RWPE2 (cell line): ENCODE measurements at regions not wholly inside any gene's neighbourhood (a gene's known extent, or its start where the extent isn't known, plus 50 kb on each side); places are given as distances from the start of the nearest gene placed in this dataset.

Experiments
- ATAC-seq: fragments of 200-7000 bp; cut with Tn5 transposase; 3 replicates; pipeline ENCODE4 v1.9.1; 2021; ENCODE audit warnings: low read depth
- DNase-seq: peaks from one replicate; pipeline ENCODE4 v3.0.0-alpha.2; 2020; ENCODE audit warnings: low spot score
- H3K27ac ChIP-seq: fragments of 450-650 bp; 2 replicates; pipeline ENCODE4 v1.5.1; 2017; ENCODE audit warnings: mild to moderate bottlenecking; ENCODE audit not compliant: poor library complexity, severe bottlenecking
- H3K27me3 ChIP-seq: fragments of 250-450 bp; sonication (Bioruptor Pico); 2 replicates; pipeline ENCODE4 v1.5.1; 2021; ENCODE audit warnings: mild to moderate bottlenecking, moderate library complexity; ENCODE audit not compliant: insufficient read depth, poor library complexity, severe bottlenecking
- H3K36me3 ChIP-seq: fragments of 250-450 bp; sonication (Bioruptor Pico); 2 replicates; pipeline ENCODE4 v1.5.1; 2020; ENCODE audit warnings: low read depth, mild to moderate bottlenecking, moderate library complexity
- H3K4me1 ChIP-seq: fragments of 250-450 bp; sonication (Bioruptor Pico); 2 replicates; pipeline ENCODE4 v1.5.1; 2021; ENCODE audit warnings: mild to moderate bottlenecking, moderate library complexity; ENCODE audit not compliant: insufficient read depth, poor library complexity, severe bottlenecking
- H3K4me3 ChIP-seq: fragments of 250-450 bp; sonication (Bioruptor Pico); 2 replicates; pipeline ENCODE4 v1.5.1; 2021; ENCODE audit warnings: mild to moderate bottlenecking, moderate library complexity; ENCODE audit not compliant: severe bottlenecking
- H3K9me3 ChIP-seq: fragments of 250-450 bp; sonication (Bioruptor Pico); 2 replicates; pipeline ENCODE4 v1.5.1; 2021; ENCODE audit warnings: mild to moderate bottlenecking, moderate library complexity; ENCODE audit not compliant: severe bottlenecking
- TF ChIP-seq, protein P1 (sequence below): fragments of 450-650 bp; IDR thresholded peaks from one replicate; pipeline ENCODE4 v1.5.1; 2017; ENCODE audit warnings: mild to moderate bottlenecking, moderate library complexity; ENCODE audit not compliant: poor library complexity, severe bottlenecking

DNA sequence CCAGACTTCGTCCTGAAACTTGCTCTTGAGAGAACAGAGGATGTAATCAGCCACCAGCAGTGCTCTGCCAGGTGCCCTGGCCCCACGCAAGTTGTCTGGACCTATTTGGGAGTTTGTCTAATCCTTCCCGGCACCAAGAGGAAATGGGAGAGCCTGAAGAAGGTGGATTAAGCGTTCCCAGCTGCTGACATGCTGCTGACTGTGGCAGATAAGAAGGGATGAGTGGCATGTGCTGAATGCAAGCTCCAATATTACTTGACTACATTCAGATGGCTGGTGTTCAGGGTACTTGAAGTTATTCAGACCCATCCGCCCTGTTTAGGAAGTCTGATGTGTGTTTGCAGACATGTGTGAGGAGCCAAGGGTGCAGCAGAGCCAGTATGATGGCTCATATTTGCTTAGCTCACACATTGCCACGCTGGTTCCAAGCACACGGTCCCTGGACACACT lies 440.6 kb upstream of the CCDC196 start:
- Histone ChIP-seq H3K27me3 (no peaks in the 10 kb centered on the region), H3K27ac (no peak overlapping the region), H3K36me3 (no peaks in the 10 kb centered on the region), H3K9me3 (no peaks in the 10 kb centered on the region), H3K4me3 (no peak overlapping the region), H3K4me1 (no peaks in the 10 kb centered on the region)
- TF ChIP-seq, protein P1, sequence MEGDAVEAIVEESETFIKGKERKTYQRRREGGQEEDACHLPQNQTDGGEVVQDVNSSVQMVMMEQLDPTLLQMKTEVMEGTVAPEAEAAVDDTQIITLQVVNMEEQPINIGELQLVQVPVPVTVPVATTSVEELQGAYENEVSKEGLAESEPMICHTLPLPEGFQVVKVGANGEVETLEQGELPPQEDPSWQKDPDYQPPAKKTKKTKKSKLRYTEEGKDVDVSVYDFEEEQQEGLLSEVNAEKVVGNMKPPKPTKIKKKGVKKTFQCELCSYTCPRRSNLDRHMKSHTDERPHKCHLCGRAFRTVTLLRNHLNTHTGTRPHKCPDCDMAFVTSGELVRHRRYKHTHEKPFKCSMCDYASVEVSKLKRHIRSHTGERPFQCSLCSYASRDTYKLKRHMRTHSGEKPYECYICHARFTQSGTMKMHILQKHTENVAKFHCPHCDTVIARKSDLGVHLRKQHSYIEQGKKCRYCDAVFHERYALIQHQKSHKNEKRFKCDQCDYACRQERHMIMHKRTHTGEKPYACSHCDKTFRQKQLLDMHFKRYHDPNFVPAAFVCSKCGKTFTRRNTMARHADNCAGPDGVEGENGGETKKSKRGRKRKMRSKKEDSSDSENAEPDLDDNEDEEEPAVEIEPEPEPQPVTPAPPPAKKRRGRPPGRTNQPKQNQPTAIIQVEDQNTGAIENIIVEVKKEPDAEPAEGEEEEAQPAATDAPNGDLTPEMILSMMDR: no peak
- ATAC-seq (no peak), DNase-seq (no peak)

DNA sequence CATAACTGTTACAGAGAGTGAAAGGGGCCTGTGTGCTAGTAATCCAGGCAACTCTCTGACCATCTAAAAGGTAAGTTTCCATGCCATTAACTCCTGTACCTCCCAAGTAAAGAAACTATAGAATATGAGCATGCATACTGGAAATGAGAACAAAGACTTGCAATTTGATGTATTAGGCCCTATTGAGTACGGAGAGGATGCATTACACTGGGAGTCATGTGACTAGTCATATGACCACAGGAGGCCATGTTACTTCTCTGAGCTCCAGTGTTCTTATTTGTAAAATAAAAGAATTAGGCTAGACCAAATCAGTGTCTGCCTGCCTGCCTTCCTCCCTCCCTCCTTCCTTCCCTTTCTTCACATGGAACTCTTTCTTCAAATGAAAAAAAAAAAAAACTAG lies 440.1 kb upstream of the CCDC196 start:
- no peaks in the 10 kb centered on the region for H3K4me1 ChIP-seq
- ATAC-seq (no peak), DNase-seq (no peak)
- H3K4me3 ChIP-seq: no peak overlapping the region
- TF ChIP-seq, protein P1: no peak
- H3K27me3 ChIP-seq: no peaks in the 10 kb centered on the region
- no peak overlapping the region for H3K27ac ChIP-seq
- H3K36me3 ChIP-seq: no peaks in the 10 kb centered on the region
- no peaks in the 10 kb centered on the region for H3K9me3 ChIP-seq

DNA sequence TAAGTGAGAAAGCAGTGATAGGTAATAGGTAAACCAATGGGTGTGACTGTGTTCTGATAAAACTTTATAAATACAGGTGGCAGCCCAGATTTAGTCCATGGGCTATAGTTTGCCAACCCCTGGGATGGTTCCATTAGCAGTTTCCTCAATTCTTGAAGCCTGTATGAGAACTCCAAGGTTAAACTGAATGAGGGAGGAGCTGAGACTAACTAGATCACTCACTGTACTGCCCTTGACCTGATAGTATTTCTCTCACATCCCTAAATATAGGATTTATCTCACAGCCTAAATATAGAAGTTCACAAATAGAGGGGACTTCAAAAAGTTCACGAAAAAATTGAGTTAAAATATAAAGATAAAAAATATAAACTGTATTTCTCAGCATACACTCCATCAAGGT lies 439.6 kb upstream of the CCDC196 start:
- Histone ChIP-seq H3K27me3 (no peaks in the 10 kb centered on the region), H3K27ac (no peak overlapping the region), H3K4me1 (no peaks in the 10 kb centered on the region), H3K36me3 (no peaks in the 10 kb centered on the region), H3K9me3 (no peaks in the 10 kb centered on the region), H3K4me3 (no peak overlapping the region)
- DNase-seq: no peak
- no peak for ATAC-seq
- TF ChIP-seq, protein P1: no peak

DNA sequence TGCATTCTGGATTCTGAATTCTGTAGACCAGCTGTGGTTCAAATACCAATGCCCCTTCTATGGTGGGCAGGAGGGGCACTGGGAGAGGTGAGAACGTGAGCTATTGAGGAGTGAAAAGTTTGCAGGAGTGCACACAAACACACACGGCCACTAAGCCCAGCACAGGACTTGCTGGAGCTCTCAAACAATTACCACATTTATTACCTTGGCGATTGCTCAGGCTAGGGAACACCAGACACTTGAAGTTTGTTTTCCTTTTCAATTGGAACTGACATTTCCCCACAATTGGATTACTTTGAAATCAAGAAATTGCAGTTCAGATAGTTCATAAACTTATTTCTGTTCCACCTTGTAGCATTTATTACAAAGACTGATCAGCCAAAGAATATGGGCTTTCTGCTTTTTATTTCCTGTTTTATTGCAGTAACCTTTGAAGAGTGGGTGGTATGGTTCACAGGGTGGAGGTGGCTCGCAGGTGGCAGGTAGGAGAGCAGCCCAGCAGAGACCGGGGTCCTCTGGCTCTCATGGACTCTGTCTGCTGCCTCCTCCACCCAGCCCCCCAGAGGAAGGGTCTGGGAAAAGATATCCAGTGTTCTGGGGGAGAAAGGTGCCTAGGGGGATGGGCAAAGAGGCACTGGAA lies 429.8 kb upstream of the CCDC196 start:
- Histone ChIP-seq H3K4me1 (no peaks in the 10 kb centered on the region), H3K27ac (no peak overlapping the region), H3K4me3 (no peak overlapping the region), H3K27me3 (peaks cover 3% of the 10 kb centered on the region), H3K9me3 (no peaks in the 10 kb centered on the region), H3K36me3 (no peaks in the 10 kb centered on the region)
- DNase-seq (no peak), ATAC-seq (no peak)
- TF ChIP-seq, protein P1: no peak

DNA sequence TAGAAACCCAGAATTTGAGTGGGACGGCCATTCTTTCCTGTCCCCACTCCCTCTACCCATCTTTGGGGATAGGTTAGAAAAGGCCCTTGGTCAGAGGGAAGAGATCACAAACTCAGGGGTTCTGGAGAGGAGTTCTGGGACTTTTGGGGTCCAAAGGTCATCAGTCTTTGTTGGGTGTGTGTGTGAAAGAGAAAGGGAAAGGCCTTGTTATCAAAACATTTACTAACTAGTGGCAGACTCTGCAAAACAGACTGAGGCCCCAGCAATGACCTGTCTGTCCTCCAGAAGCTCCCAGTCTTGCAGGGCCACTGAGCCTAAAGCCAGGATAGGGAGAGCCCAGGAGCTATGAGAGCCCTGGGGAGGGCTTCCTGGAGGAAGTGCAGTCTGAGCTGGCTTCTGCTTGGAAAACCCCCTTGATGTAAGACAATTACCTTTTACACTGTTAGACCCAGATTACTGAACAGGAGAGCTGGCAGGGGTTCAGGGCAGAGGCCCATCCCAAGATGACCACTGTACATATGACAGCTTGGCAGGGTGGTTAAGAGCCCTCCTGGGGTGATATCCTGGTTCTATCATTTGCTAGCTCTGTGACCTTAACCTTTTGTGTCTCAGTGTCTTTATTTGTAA lies 429.1 kb upstream of the CCDC196 start:
- TF ChIP-seq, protein P1: no peak
- no peak overlapping the region for H3K4me3 ChIP-seq
- no peak for ATAC-seq
- no peaks in the 10 kb centered on the region for H3K36me3 ChIP-seq
- no peak overlapping the region for H3K27ac ChIP-seq
- H3K9me3 ChIP-seq: no peaks in the 10 kb centered on the region
- peaks cover 3% of the 10 kb centered on the region for H3K27me3 ChIP-seq
- no peak for DNase-seq
- H3K4me1 ChIP-seq: no peaks in the 10 kb centered on the region
